ENCODE measurements at regions not wholly inside any gene's neighbourhood (a gene's known extent, or its start where the extent isn't known, plus 50 kb on each side); places are given as distances from the start of the nearest gene placed in this dataset.

GRCh38 chr4:166518315-166518714, 645.3 kb downstream of the TLL1 start:
- H3K4me1 Mint-ChIP-seq: no peaks in the 10 kb centered on the region
- H3K4me3 Mint-ChIP-seq: no peak overlapping the region
- H3K27ac Mint-ChIP-seq: no peak overlapping the region
- H3K9me3 Mint-ChIP-seq: peaks cover 4 to 8% of the 10 kb centered on the region in 2 donors
- no peaks in the 10 kb centered on the region for H3K27me3 Mint-ChIP-seq
- DNase-seq (no peak), ATAC-seq (replicated peaks) (no peak)
- no peaks in the 10 kb centered on the region for H3K36me3 Mint-ChIP-seq

DNA sequence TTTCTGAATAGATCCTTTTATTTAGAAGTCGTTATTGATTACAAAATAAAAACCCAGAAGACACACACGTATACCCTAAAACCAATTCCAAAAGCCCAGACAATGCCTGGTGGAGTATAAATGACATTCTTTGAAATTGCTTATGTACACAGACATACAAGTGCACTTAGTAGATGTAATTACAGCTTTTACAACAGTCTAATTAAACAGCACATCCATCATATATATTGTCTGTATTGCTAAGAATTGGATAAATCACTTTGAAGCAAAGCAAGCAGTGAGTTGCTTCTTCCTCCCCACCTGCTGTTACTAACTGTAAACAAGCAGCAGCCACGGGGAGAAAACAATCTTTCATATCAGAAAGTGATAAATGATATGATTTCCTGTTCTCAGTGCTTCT, 645.7 kb downstream of the TLL1 start:
- DNase-seq: no peak
- peaks cover 4 to 8% of the 10 kb centered on the region in 2 donors for H3K9me3 Mint-ChIP-seq
- H3K36me3 Mint-ChIP-seq: no peaks in the 10 kb centered on the region
- H3K4me3 Mint-ChIP-seq: no peak overlapping the region
- H3K27ac Mint-ChIP-seq: no peak overlapping the region
- ATAC-seq (replicated peaks): no peak
- no peaks in the 10 kb centered on the region for H3K27me3 Mint-ChIP-seq
- H3K4me1 Mint-ChIP-seq: no peaks in the 10 kb centered on the region

DNA sequence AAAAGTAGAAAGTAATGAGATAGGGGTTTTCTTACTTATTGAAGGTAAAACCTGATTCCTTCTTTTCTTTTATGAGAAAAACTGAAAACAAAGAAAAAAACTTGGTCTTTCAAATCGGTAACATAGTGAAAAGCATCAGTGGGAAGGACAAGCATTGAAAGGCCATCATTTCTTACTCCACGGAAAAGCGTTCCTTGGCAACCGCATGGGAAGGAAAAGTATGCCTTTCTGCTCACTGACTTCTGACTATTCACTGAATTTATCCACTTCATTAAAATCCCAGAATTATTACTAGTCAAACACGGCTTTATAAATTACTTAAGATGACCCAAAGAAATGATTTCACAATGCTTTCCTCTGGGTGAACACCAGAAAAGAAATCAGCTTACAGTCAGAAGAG, 646.7 kb downstream of the TLL1 start:
- no peaks in the 10 kb centered on the region for H3K36me3 Mint-ChIP-seq
- no peaks in the 10 kb centered on the region for H3K27me3 Mint-ChIP-seq
- no peak overlapping the region for H3K27ac Mint-ChIP-seq
- DNase-seq (no peak), ATAC-seq (replicated peaks) (no peak)
- H3K9me3 Mint-ChIP-seq: peaks cover 4 to 8% of the 10 kb centered on the region in 2 donors
- H3K4me3 Mint-ChIP-seq: no peak overlapping the region
- no peaks in the 10 kb centered on the region for H3K4me1 Mint-ChIP-seq

- Mint-ChIP-seq H3K4me1 (no peaks in the 10 kb centered on the region), H3K36me3 (no peaks in the 10 kb centered on the region), H3K27ac (no peak overlapping the region), H3K27me3 (no peaks in the 10 kb centered on the region), H3K4me3 (no peak overlapping the region), H3K9me3 (no peaks in the 10 kb centered on the region)
- no peak for DNase-seq
- ATAC-seq (replicated peaks): no peak
Observed at GRCh38 chr4:166527500-166527899, 654.5 kb downstream of the TLL1 start.

- no peak for DNase-seq
- no peak overlapping the region for H3K27ac Mint-ChIP-seq
- H3K9me3 Mint-ChIP-seq: peaks cover 0 to 3% of the 10 kb centered on the region in 2 donors
- no peaks in the 10 kb centered on the region for H3K36me3 Mint-ChIP-seq
- no peaks in the 10 kb centered on the region for H3K27me3 Mint-ChIP-seq
- ATAC-seq (replicated peaks): no peak
- no peaks in the 10 kb centered on the region for H3K4me1 Mint-ChIP-seq
- H3K4me3 Mint-ChIP-seq: no peak overlapping the region
Observed at GRCh38 chr4:166531703-166532102, 658.7 kb downstream of the TLL1 start.

GRCh38 chr4:166535865-166536264, 662.8 kb downstream of the TLL1 start:
- Mint-ChIP-seq H3K36me3 (no peaks in the 10 kb centered on the region), H3K27me3 (no peaks in the 10 kb centered on the region), H3K27ac (no peak overlapping the region), H3K9me3 (peaks cover 0 to 3% of the 10 kb centered on the region in 2 donors), H3K4me3 (no peak overlapping the region), H3K4me1 (no peaks in the 10 kb centered on the region)
- ATAC-seq (replicated peaks): no peak
- no peak for DNase-seq

DNA sequence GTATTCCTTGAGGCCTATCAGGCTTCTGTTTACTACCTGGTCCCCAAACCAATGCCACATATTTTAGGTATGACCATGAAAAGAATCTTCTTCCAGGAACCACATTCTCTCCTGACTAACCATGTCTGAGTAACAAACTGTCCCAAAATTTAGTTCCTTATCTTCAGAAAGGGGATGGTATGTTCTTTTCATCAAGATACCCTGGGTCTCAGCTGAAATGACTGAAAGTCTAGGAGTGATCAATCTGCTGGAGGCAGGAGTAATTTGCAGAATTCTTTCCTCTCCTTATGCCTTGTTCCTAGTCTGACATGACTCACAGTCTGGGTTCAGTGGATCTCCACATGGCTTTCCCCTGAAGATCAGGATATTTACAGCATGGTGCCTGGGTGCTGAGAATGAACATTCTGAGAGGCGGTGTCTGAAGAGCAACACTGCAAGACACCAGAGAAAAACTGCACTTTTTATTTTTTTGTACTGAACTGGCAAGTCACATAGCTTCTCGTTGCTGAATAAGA, 665.5 kb downstream of the TLL1 start:
- H3K27ac Mint-ChIP-seq: no peak overlapping the region
- DNase-seq: no peak
- H3K9me3 Mint-ChIP-seq: peaks cover 1 to 3% of the 10 kb centered on the region in 2 donors
- H3K27me3 Mint-ChIP-seq: no peaks in the 10 kb centered on the region
- H3K36me3 Mint-ChIP-seq: no peaks in the 10 kb centered on the region
- peak in 1 of 2 donors; percentile 10 for ATAC-seq (replicated peaks)
- no peak overlapping the region for H3K4me3 Mint-ChIP-seq
- no peaks in the 10 kb centered on the region for H3K4me1 Mint-ChIP-seq

DNA sequence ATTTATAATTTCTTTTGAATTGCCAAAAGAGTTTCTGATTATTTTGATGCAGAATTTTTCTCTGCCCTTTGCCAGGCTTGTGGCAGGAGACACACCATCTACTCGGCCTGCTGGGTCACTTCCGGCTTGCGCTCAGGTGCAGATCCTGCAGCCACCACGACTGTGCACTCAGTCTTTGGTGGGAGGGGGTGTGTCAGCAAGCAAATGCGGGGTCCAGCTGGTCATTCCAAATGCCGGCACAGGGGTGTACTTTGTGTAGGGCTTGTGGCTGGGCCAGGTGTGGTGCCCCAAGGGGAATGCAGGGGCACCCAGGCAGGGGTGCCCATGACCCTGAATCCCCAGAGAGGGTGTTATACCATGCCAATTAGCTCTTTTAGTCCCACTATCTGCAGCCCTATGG, 673.0 kb downstream of the TLL1 start:
- no peak overlapping the region for H3K27ac Mint-ChIP-seq
- H3K4me1 Mint-ChIP-seq: no peaks in the 10 kb centered on the region
- no peak overlapping the region for H3K4me3 Mint-ChIP-seq
- no peak for DNase-seq
- no peaks in the 10 kb centered on the region for H3K27me3 Mint-ChIP-seq
- ATAC-seq (replicated peaks): no peak
- no peaks in the 10 kb centered on the region for H3K36me3 Mint-ChIP-seq
- H3K9me3 Mint-ChIP-seq: peaks cover 1 to 5% of the 10 kb centered on the region in 2 donors

DNA sequence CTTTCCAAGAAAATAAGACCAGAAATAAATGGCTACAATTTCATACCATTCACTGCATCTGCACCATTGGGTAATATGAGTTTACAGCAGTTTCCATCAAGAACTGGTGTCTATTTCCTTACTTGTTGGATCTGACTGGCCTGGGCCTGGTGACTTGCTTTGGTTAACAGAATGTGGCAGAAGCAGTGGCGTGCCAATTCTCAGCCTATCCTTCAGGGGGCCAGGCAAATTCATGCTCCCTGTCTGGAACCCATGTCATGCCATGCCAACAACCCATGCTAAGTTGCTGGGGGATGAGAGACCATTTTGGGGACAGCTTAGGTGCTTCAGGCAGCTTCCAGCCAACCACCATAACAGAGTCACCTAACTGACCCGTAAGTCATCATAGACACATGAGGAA, 656.7 kb downstream of the SPOCK3 start:
- Mint-ChIP-seq H3K4me1 (no peaks in the 10 kb centered on the region), H3K27me3 (no peaks in the 10 kb centered on the region), H3K27ac (no peak overlapping the region), H3K4me3 (no peak overlapping the region), H3K36me3 (no peaks in the 10 kb centered on the region), H3K9me3 (peaks cover 4 to 7% of the 10 kb centered on the region in 2 donors)
- no peak for DNase-seq
- no peak for ATAC-seq (replicated peaks)

DNA sequence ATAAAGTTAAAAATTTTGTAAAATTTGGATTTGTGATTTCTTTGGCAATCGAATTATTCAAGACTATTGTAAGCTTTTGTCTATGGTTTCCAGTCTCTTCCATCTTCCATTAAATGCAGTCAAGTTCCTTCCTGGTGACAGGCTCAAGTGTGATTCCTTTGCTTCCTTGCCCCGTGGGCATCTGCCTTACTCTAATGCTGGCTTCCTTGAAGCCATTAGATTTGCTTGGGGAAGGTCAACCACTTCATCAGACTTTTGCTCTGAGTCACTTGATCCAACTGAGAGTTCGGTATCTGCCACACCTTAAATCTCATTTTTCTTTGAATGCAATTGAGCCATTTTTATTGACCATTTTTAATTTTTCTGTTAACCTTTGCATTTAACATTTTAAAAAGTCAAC, 648.8 kb downstream of the SPOCK3 start:
- H3K4me1 Mint-ChIP-seq: no peaks in the 10 kb centered on the region
- H3K27ac Mint-ChIP-seq: no peak overlapping the region
- DNase-seq (no peak), ATAC-seq (replicated peaks) (no peak)
- no peak overlapping the region for H3K4me3 Mint-ChIP-seq
- no peaks in the 10 kb centered on the region for H3K9me3 Mint-ChIP-seq
- H3K27me3 Mint-ChIP-seq: no peaks in the 10 kb centered on the region
- no peaks in the 10 kb centered on the region for H3K36me3 Mint-ChIP-seq

DNA sequence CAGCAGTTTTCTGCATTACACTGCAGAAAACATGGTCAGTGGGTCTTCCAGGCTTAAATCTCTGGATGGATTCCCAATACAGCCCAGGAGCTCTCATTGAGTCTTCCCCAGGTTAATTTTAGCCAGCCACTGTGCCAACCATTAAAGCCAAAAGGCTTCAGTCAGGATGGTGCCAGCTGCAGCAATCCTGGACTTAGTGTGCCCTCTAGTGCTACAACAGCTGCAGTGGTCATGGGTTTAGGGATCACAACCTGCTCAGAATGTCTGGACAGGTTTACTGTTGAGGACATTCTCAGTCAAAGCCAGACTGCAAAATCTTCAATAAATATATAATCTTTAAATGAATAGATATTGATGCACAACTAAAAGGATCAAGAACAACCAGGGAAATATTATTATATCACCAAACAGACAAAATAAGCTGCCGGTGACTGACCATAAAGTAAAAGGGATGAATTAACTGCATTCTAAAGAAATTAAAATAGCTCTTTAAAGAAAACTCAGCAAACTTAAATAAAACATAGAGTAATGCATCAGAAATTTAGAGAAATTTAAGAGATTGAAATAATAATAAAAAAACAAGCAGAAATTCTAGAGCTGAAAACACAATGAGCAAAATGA, 639.9 kb downstream of the SPOCK3 start:
- H3K27ac Mint-ChIP-seq: no peak overlapping the region
- H3K27me3 Mint-ChIP-seq: no peaks in the 10 kb centered on the region
- no peaks in the 10 kb centered on the region for H3K36me3 Mint-ChIP-seq
- H3K4me1 Mint-ChIP-seq: no peaks in the 10 kb centered on the region
- H3K4me3 Mint-ChIP-seq: no peak overlapping the region
- H3K9me3 Mint-ChIP-seq: no peaks in the 10 kb centered on the region
- DNase-seq (no peak), ATAC-seq (replicated peaks) (peak; percentile 64 to 68)

GRCh38 chr4:166600264-166600663, 634.0 kb downstream of the SPOCK3 start:
- Mint-ChIP-seq H3K27ac (no peak overlapping the region), H3K9me3 (no peaks in the 10 kb centered on the region), H3K27me3 (no peaks in the 10 kb centered on the region), H3K4me1 (no peaks in the 10 kb centered on the region), H3K4me3 (no peak overlapping the region), H3K36me3 (no peaks in the 10 kb centered on the region)
- DNase-seq: no peak
- no peak for ATAC-seq (replicated peaks)

- no peak for ATAC-seq (replicated peaks)
- DNase-seq: no peak
- Mint-ChIP-seq H3K36me3 (no peaks in the 10 kb centered on the region), H3K27ac (no peak overlapping the region), H3K9me3 (no peaks in the 10 kb centered on the region), H3K4me3 (no peak overlapping the region), H3K4me1 (no peaks in the 10 kb centered on the region), H3K27me3 (no peaks in the 10 kb centered on the region)
Observed at GRCh38 chr4:166602068-166602467, 632.2 kb downstream of the SPOCK3 start.

DNA sequence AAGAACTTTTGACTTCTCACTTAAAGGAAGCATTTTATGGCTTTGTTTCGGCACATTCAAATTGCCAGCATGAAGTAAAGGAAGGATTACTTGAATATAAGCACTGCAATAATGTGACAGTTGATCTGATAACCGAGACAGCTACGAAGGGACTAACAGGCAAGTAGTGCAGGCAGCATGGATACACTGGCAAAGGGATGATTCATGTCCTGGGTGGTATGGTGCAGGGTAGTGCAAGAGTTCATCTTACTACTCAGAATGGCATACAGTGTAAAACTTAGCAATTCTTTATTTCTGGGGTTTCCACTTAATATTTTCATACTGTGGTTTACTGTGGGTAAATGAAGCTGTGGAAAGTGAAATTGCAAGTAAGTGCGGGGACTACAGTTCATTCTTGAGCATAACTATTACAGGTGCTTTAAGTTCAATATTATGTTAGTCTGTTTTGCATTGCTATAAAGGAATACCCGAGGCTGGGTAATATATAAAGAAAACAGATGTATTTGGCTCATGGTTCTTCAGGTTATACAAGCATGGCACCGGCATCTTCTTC, 611.8 kb downstream of the SPOCK3 start:
- no peak overlapping the region for H3K4me3 Mint-ChIP-seq
- no peak for DNase-seq
- no peak for ATAC-seq (replicated peaks)
- H3K36me3 Mint-ChIP-seq: no peaks in the 10 kb centered on the region
- H3K27me3 Mint-ChIP-seq: no peaks in the 10 kb centered on the region
- H3K9me3 Mint-ChIP-seq: peaks cover 0 to 3% of the 10 kb centered on the region in 2 donors
- no peaks in the 10 kb centered on the region for H3K4me1 Mint-ChIP-seq
- H3K27ac Mint-ChIP-seq: no peak overlapping the region

GRCh38 chr4:166625018-166625637, 609.2 kb downstream of the SPOCK3 start:
- DNase-seq: no peak
- Mint-ChIP-seq H3K27me3 (no peaks in the 10 kb centered on the region), H3K4me1 (no peaks in the 10 kb centered on the region), H3K9me3 (no peaks in the 10 kb centered on the region), H3K36me3 (no peaks in the 10 kb centered on the region), H3K27ac (no peak overlapping the region), H3K4me3 (no peak overlapping the region)
- no peak for ATAC-seq (replicated peaks)
